ENCODE measurements at regions not wholly inside any gene's neighbourhood (a gene's known extent, or its start where the extent isn't known, plus 50 kb on each side); places are given as distances from the start of the nearest gene placed in this dataset.

DNA sequence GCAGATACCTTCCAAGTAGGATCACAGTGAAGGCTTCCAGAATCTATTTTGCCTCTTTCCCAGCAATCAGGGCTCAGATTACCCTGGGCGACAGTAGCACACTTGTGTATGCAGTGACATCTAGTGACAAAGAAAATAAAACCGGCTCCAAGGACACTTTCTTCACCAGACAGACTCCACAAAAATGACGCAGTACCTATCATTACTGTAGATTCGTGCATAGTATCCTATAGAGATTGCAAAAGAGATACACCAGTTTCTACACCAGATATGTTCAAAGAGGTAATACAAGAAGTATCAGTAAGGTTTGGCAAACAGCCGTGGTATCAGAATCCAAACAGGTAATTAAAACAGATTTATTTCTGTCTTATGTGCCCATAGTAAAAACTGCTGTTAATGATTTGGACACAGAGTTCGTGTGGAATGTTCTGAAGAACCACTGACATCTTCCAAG, 600.4 kb upstream of the JAG1 start:
- Histone ChIP-seq H3K27ac (no peak overlapping the region), H3K4me1 (ENCODE audit: control insufficient read depth in 1 of 2, insufficient read depth in 1 of 2, low read depth in 1 of 2, low read length in 1 of 2) (no peaks in the 10 kb centered on the region), H3K27me3 (no peaks in the 10 kb centered on the region), H3K36me3 (no peaks in the 10 kb centered on the region), H3K4me3 (ENCODE audit: low read depth in 1 of 2, low read length in 1 of 2) (no peak overlapping the region), H3K9me3 (no peaks in the 10 kb centered on the region)
- TF ChIP-seq, protein P1, sequence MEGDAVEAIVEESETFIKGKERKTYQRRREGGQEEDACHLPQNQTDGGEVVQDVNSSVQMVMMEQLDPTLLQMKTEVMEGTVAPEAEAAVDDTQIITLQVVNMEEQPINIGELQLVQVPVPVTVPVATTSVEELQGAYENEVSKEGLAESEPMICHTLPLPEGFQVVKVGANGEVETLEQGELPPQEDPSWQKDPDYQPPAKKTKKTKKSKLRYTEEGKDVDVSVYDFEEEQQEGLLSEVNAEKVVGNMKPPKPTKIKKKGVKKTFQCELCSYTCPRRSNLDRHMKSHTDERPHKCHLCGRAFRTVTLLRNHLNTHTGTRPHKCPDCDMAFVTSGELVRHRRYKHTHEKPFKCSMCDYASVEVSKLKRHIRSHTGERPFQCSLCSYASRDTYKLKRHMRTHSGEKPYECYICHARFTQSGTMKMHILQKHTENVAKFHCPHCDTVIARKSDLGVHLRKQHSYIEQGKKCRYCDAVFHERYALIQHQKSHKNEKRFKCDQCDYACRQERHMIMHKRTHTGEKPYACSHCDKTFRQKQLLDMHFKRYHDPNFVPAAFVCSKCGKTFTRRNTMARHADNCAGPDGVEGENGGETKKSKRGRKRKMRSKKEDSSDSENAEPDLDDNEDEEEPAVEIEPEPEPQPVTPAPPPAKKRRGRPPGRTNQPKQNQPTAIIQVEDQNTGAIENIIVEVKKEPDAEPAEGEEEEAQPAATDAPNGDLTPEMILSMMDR (IDR thresholded peaks at IDR 0.05), result no peak

GRCh38 chr20:11275740-11276139, 601.9 kb upstream of the JAG1 start:
- TF ChIP-seq, protein P1 (IDR thresholded peaks at IDR 0.05), result no peak
- no peak overlapping the region for H3K4me3 ChIP-seq (ENCODE audit: low read depth in 1 of 2, low read length in 1 of 2)
- no peaks in the 10 kb centered on the region for H3K27me3 ChIP-seq
- no peak overlapping the region for H3K27ac ChIP-seq
- no peaks in the 10 kb centered on the region for H3K9me3 ChIP-seq
- H3K4me1 ChIP-seq (ENCODE audit: control insufficient read depth in 1 of 2, insufficient read depth in 1 of 2, low read depth in 1 of 2, low read length in 1 of 2), result no peaks in the 10 kb centered on the region
- no peaks in the 10 kb centered on the region for H3K36me3 ChIP-seq

DNA sequence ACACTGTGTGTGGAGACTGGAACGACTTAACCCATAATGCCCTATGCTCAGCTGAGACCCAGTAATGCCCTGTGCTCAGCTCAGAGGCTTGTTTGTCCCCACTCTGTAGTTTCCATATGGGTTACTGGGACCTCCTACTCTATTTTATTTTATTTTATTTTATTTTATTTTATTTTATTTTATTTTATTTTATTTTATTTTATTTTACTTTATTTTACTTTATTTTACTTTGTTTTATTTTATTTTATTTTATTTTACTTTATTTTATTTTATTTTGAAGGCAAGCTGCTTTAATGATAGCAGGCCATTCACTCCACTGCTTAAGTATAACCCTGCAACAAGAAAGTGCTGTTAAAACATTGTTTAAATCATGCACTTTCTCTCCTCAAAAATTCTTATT, 603.4 kb upstream of the JAG1 start:
- Histone ChIP-seq H3K4me1 (ENCODE audit: control insufficient read depth in 1 of 2, insufficient read depth in 1 of 2, low read depth in 1 of 2, low read length in 1 of 2) (no peaks in the 10 kb centered on the region), H3K9me3 (no peaks in the 10 kb centered on the region), H3K4me3 (ENCODE audit: low read depth in 1 of 2, low read length in 1 of 2) (no peak overlapping the region), H3K36me3 (no peaks in the 10 kb centered on the region), H3K27ac (no peak overlapping the region), H3K27me3 (no peaks in the 10 kb centered on the region)
- TF ChIP-seq, protein P1 (IDR thresholded peaks at IDR 0.05), result no peak

DNA sequence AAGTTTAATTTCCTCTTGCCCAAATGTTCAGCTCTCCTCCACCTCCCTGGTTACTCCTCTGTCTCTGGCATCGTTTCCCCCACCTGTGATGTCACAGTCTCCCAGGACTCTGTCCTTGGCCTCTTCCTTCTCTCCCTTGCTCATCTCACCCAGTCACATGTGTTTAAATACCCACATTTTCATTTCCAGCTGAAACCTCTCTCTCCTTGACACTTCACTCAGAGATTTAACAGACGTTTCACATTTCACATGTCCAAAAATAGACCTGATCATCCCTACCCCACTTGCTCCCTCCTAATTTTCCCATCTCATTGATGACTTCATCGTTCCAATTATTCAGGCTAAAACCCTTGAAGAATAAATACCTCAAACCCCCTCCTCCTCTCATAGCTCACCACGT, 604.1 kb upstream of the JAG1 start:
- no peaks in the 10 kb centered on the region for H3K27me3 ChIP-seq
- no peak overlapping the region for H3K27ac ChIP-seq
- TF ChIP-seq, protein P1 (IDR thresholded peaks at IDR 0.05), result no peak
- H3K36me3 ChIP-seq, result no peaks in the 10 kb centered on the region
- H3K9me3 ChIP-seq, result no peaks in the 10 kb centered on the region
- no peak overlapping the region for H3K4me3 ChIP-seq (ENCODE audit: low read depth in 1 of 2, low read length in 1 of 2)
- H3K4me1 ChIP-seq (ENCODE audit: control insufficient read depth in 1 of 2, insufficient read depth in 1 of 2, low read depth in 1 of 2, low read length in 1 of 2), result no peaks in the 10 kb centered on the region

GRCh38 chr20:11278461-11278860, 604.7 kb upstream of the JAG1 start:
- no peak overlapping the region for H3K27ac ChIP-seq
- H3K36me3 ChIP-seq, result no peaks in the 10 kb centered on the region
- H3K27me3 ChIP-seq, result no peaks in the 10 kb centered on the region
- H3K4me3 ChIP-seq (ENCODE audit: low read depth in 1 of 2, low read length in 1 of 2), result no peak overlapping the region
- H3K4me1 ChIP-seq (ENCODE audit: control insufficient read depth in 1 of 2, insufficient read depth in 1 of 2, low read depth in 1 of 2, low read length in 1 of 2), result no peaks in the 10 kb centered on the region
- TF ChIP-seq, protein P1 (IDR thresholded peaks at IDR 0.05), result no peak
- no peaks in the 10 kb centered on the region for H3K9me3 ChIP-seq

DNA sequence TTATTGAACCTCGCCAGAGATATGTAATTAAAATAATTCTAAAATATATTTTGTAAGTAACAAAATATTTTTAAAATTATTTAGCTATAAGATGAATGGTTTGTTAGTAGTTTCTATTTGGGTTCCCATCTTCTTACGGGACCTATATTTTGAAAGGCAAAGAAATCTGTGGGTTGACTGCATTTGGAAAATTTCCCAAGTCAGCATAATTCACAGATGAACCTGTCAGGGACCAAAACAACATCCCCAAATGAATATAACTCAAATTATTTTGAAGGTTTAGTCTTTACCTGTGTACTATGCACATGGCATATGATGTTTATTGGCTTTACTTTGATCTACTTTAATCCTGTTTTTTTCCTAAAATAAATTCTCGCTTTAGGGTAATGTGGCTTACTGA, 607.4 kb upstream of the JAG1 start:
- no peak overlapping the region for H3K27ac ChIP-seq
- TF ChIP-seq, protein P1 (IDR thresholded peaks at IDR 0.05), result no peak
- H3K4me3 ChIP-seq (ENCODE audit: low read depth in 1 of 2, low read length in 1 of 2), result no peak overlapping the region
- no peaks in the 10 kb centered on the region for H3K27me3 ChIP-seq
- no peaks in the 10 kb centered on the region for H3K4me1 ChIP-seq (ENCODE audit: control insufficient read depth in 1 of 2, insufficient read depth in 1 of 2, low read depth in 1 of 2, low read length in 1 of 2)
- no peaks in the 10 kb centered on the region for H3K36me3 ChIP-seq
- H3K9me3 ChIP-seq, result no peaks in the 10 kb centered on the region
